ENCODE measurements at regions not wholly inside any gene's neighbourhood (a gene's known extent, or its start where the extent isn't known, plus 50 kb on each side); places are given as distances from the start of the nearest gene placed in this dataset.

- FAIRE-seq (no peak), DNase-seq (ENCODE audit: extremely low spot score, insufficient read length, low read depth) (no peak)
These were observed 921.9 kb downstream of the CCSER2 start for GRCh38 chr10:85250304-85250703.

- FAIRE-seq (no peak), DNase-seq (ENCODE audit: extremely low spot score, insufficient read length, low read depth) (no peak)
These were observed 928.1 kb downstream of the CCSER2 start for GRCh38 chr10:85256481-85256880.

DNA sequence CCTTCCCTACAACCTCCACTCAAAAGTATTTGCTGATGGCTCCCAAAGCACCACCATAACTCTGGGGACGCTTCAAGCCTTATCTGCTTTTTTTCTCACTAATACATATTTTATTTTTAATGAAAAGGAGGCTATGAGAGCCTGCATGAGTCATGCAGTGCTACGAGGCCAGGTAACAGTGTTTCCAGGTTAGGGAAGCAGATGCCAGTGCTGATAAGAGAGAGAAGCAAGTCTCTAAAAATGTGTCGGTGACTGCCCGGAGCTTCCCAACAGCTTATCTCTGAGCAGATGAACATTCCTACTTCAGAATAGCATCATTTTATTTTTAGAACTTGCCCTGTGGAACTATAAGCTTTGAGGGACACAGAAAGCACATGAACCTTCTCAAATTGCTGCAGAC, 931.5 kb downstream of the CCSER2 start:
- DNase-seq (ENCODE audit: extremely low spot score, insufficient read length, low read depth) (no peak), FAIRE-seq (no peak)

- DNase-seq (ENCODE audit: extremely low spot score, insufficient read length, low read depth), result no peak
- FAIRE-seq, result no peak
These were observed 934.6 kb downstream of the CCSER2 start for GRCh38 chr10:85262992-85263391.

DNA sequence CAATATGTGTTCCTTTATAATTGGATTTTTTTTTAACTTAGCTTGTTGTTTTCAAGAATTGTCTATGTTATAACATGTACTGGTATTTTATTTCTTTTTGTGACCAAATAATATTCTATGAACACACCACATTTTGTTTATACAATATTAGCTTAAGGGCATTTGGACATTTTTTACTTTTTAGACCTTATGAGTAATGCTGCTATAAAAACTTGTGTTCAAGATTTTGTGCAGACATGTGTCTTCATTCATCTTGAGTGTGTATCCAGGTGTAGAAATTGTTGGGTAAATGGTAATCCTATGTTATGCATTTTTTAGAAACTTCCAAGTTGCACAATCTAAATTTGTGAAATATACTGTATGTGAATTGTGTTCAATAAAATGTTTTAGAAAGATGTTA, 936.7 kb downstream of the CCSER2 start:
- FAIRE-seq (no peak), DNase-seq (ENCODE audit: extremely low spot score, insufficient read length, low read depth) (no peak)

- DNase-seq (ENCODE audit: extremely low spot score, insufficient read length, low read depth) (no peak), FAIRE-seq (no peak)
These were observed 938.4 kb downstream of the CCSER2 start for GRCh38 chr10:85266808-85267207.

GRCh38 chr10:85280014-85280413, 951.6 kb downstream of the CCSER2 start:
- DNase-seq (ENCODE audit: extremely low spot score, insufficient read length, low read depth), result no peak
- FAIRE-seq, result no peak

DNA sequence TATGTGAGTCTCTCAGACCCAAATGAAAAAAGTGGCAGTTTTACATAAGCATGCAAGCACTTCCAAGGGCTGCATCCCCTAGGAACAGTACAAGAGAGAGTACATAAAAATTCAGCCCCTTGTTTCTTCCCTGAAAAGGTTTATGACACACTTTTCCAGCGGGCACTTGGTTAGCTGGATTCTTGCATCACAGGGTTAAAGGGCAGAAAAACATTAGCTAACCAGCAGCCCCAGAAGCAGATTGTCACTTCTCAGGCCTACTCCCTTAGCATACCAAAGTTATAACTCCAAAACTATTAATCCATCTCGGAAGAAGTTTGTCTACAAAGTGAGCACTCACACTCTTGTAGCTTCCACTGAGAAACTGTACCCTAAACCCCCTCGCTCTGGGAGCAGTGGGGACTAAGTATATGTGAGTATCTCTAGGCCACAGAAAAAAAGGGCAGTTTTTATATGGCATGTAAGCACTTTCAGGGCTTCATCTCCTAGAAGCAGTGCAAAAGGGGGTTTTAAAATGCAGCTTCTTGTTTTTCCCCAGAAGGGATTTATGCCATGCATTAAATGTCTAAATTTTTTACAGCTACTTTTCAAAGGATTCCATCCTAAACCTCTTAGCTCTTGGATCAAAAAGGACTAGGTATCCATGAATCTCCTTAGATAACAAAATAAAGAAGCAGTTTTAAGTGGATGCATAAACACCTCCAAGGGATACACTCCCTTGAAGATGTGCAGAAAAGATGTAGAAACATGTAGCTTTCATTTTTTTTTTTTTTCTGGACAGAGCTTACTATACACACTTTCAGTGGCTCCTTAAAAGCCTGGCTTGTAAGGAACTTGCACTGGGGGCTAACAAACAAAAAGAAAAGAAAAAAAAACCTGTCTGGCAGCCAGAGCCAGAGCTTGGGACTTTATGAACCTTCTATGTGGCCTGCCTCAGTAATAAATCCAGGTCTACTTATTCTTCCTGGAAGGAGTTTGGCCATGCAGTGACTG, 956.7 kb downstream of the CCSER2 start:
- no peak for FAIRE-seq
- DNase-seq (ENCODE audit: extremely low spot score, insufficient read length, low read depth), result no peak

- no peak for DNase-seq (ENCODE audit: extremely low spot score, insufficient read length, low read depth)
- FAIRE-seq, result no peak
These were observed 965.1 kb downstream of the CCSER2 start for GRCh38 chr10:85293483-85293882.

- DNase-seq (ENCODE audit: extremely low spot score, insufficient read length, low read depth) (no peak), FAIRE-seq (no peak)
These were observed 983.4 kb downstream of the CCSER2 start for GRCh38 chr10:85311613-85312337.

- FAIRE-seq, result no peak
- DNase-seq (ENCODE audit: extremely low spot score, insufficient read length, low read depth), result no peak
These were observed 987.3 kb downstream of the CCSER2 start for GRCh38 chr10:85315657-85316056.

- no peak for DNase-seq (ENCODE audit: extremely low spot score, insufficient read length, low read depth)
- no peak for FAIRE-seq
These were observed 987.9 kb downstream of the CCSER2 start for GRCh38 chr10:85316276-85316675.

DNA sequence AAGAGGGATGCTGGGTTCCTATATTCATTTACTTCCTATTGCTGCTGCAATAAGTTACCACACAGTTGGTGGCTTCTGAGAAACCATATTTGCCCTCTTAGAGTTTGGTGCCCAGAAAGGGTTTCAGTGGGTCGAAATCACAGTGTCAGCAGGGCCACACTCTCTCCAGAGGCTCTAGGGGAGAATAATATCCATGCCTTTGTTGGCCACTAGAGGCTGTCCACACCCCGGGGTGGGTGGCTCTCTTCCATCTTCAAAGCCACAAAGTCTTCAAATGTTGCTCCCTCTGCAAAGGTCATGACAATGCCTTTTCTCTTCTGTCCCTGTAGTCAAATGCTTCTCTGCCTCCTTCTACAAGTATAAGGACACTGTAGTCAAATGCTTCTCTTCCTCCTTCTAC, 989.4 kb downstream of the CCSER2 start:
- FAIRE-seq, result no peak
- DNase-seq (ENCODE audit: extremely low spot score, insufficient read length, low read depth), result no peak

GRCh38 chr10:85318809-85319807, 990.7 kb downstream of the CCSER2 start:
- DNase-seq (ENCODE audit: extremely low spot score, insufficient read length, low read depth), result no peak
- no peak for FAIRE-seq

GRCh38 chr10:85319826-85320225, 991.4 kb downstream of the CCSER2 start:
- DNase-seq (ENCODE audit: extremely low spot score, insufficient read length, low read depth) (no peak), FAIRE-seq (no peak)

DNA sequence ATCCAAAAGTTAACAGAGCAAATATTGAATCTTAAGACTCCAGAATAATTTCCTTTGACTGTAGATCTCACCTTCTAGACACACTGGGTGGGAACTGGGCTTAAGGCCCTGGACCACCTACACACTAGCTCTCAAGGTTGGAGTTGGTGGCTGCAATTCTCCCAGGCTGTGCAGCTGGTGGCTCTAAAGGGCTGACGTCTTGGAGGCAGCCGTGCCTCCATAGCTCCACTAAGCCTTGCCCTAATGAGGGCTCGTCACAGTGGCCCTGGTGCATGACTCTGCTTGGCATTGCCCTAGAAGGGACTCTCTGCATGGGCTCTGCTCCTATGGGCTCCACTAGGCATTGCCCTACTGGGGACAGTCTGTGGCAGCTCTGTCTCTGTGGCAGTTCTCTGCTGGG, 1005.2 kb downstream of the CCSER2 start:
- DNase-seq (ENCODE audit: extremely low spot score, insufficient read length, low read depth) (no peak), FAIRE-seq (no peak)

GRCh38 chr10:85362401-85362800, 1004.2 kb downstream of the GRID1 start:
- DNase-seq (ENCODE audit: extremely low spot score, insufficient read length, low read depth), result no peak
- no peak for FAIRE-seq

DNA sequence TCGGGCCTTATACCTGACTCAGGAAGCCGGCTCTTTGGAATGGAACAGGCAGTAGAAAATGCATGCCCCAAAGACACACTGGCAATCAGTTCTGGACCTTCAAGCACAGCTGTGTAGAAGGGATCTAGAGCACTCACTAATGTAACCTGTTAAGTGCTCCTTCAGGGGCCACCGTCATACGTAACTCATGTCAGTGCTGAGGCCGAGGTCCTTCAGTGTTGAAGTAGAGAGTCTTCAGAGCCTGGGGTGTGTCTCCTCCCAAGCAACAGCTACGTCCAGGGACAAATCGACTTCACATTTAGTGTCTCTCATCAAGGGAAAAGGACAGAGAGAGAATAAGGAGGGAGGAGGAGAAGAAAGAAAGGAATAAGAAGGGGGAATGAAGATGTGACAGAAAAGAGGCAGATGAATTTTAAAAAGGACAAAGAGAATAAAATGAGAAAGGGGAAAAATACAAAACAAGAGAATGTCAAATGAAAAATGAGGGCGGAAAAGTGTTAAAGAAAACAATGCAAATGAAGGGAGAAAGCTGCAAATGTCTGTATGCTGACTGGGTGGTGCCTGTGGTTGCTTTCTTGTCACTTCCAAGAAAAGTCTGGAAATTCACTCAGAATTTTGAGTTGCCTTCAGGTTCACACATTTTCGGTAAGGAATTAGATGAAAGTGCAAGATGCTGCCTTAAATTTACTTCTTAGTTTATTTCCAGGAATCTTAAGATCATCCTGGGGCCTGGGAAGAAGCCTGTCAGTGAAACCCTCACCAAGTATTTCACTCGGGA, 989.4 kb downstream of the GRID1 start:
- FAIRE-seq, result no peak
- DNase-seq (ENCODE audit: extremely low spot score, insufficient read length, low read depth), result no peak

GRCh38 chr10:85379338-85379737, 987.3 kb downstream of the GRID1 start:
- DNase-seq (ENCODE audit: extremely low spot score, insufficient read length, low read depth) (no peak), FAIRE-seq (no peak)
